ENCODE measurements at regions not wholly inside any gene's neighbourhood (a gene's known extent, or its start where the extent isn't known, plus 50 kb on each side); places are given as distances from the start of the nearest gene placed in this dataset.

GRCh38 chr6:10201606-10202510 is 213.0 kb downstream of the TFAP2A start:
- TF ChIP-seq, protein P1, sequence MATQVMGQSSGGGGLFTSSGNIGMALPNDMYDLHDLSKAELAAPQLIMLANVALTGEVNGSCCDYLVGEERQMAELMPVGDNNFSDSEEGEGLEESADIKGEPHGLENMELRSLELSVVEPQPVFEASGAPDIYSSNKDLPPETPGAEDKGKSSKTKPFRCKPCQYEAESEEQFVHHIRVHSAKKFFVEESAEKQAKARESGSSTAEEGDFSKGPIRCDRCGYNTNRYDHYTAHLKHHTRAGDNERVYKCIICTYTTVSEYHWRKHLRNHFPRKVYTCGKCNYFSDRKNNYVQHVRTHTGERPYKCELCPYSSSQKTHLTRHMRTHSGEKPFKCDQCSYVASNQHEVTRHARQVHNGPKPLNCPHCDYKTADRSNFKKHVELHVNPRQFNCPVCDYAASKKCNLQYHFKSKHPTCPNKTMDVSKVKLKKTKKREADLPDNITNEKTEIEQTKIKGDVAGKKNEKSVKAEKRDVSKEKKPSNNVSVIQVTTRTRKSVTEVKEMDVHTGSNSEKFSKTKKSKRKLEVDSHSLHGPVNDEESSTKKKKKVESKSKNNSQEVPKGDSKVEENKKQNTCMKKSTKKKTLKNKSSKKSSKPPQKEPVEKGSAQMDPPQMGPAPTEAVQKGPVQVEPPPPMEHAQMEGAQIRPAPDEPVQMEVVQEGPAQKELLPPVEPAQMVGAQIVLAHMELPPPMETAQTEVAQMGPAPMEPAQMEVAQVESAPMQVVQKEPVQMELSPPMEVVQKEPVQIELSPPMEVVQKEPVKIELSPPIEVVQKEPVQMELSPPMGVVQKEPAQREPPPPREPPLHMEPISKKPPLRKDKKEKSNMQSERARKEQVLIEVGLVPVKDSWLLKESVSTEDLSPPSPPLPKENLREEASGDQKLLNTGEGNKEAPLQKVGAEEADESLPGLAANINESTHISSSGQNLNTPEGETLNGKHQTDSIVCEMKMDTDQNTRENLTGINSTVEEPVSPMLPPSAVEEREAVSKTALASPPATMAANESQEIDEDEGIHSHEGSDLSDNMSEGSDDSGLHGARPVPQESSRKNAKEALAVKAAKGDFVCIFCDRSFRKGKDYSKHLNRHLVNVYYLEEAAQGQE (IDR thresholded peaks at IDR 0.05; ENCODE audit: insufficient read depth in 1 of 2, low read depth in 2 of 2, low read length in 2 of 2), result no peak
- TF ChIP-seq SIN3A (IDR thresholded peaks at IDR 0.05; ENCODE audit: borderline replicate concordance, insufficient read depth, low read length), result no peak

- TF ChIP-seq POLR2AphosphoS5 (IDR thresholded peaks at IDR 0.05; ENCODE audit: low read depth, low read length) (no peak), SIN3A (IDR thresholded peaks at IDR 0.05; ENCODE audit: borderline replicate concordance, insufficient read depth, low read length) (no peak), TAF1 (IDR thresholded peaks at IDR 0.05; ENCODE audit: borderline replicate concordance, insufficient read depth, low read length) (no peak), FOXP2 (optimal IDR thresholded peaks at IDR 0.05; ENCODE audit: borderline replicate concordance, extremely low read depth, extremely low read length, insufficient read depth) (no peak)
- TF ChIP-seq, protein P1 (IDR thresholded peaks at IDR 0.05; ENCODE audit: insufficient read depth in 1 of 2, low read depth in 2 of 2, low read length in 2 of 2), result no peak
Measured at GRCh38 chr6:10196090-10196489, 218.8 kb downstream of the TFAP2A start.

GRCh38 chr6:10194816-10195672 is 219.8 kb downstream of the TFAP2A start:
- no peak for TF ChIP-seq FOXP2 (optimal IDR thresholded peaks at IDR 0.05; ENCODE audit: borderline replicate concordance, extremely low read depth, extremely low read length, insufficient read depth)
- no peak for TF ChIP-seq SIN3A (IDR thresholded peaks at IDR 0.05; ENCODE audit: borderline replicate concordance, insufficient read depth, low read length)
- TF ChIP-seq, protein P1 (IDR thresholded peaks at IDR 0.05; ENCODE audit: insufficient read depth in 1 of 2, low read depth in 2 of 2, low read length in 2 of 2), result no peak
- TF ChIP-seq POLR2AphosphoS5 (IDR thresholded peaks at IDR 0.05; ENCODE audit: low read depth, low read length), result no peak
- no peak for TF ChIP-seq TAF1 (IDR thresholded peaks at IDR 0.05; ENCODE audit: borderline replicate concordance, insufficient read depth, low read length)

- TF ChIP-seq FOXP2 (optimal IDR thresholded peaks at IDR 0.05; ENCODE audit: borderline replicate concordance, extremely low read depth, extremely low read length, insufficient read depth) (no peak), POLR2AphosphoS5 (IDR thresholded peaks at IDR 0.05; ENCODE audit: low read depth, low read length) (no peak), SIN3A (IDR thresholded peaks at IDR 0.05; ENCODE audit: borderline replicate concordance, insufficient read depth, low read length) (no peak), TAF1 (IDR thresholded peaks at IDR 0.05; ENCODE audit: borderline replicate concordance, insufficient read depth, low read length) (no peak)
- TF ChIP-seq, protein P1 (IDR thresholded peaks at IDR 0.05; ENCODE audit: insufficient read depth in 1 of 2, low read depth in 2 of 2, low read length in 2 of 2), result no peak
Measured at GRCh38 chr6:10193321-10193720, 221.6 kb downstream of the TFAP2A start.

Data from PFSK-1 (cell line).